ENCODE measurements at regions not wholly inside any gene's neighbourhood (a gene's known extent, or its start where the extent isn't known, plus 50 kb on each side); places are given as distances from the start of the nearest gene placed in this dataset.
A peak's percentile ranks its signal among the peaks of the same experiment; 100 is the strongest.

- DNase-seq (ENCODE audit: extremely low read depth, low read depth, low spot score) = no peak
Measured at GRCh38 chr14:85466678-85467077, 63.3 kb upstream of the FLRT2 start.

- DNase-seq (ENCODE audit: extremely low read depth, low read depth, low spot score) = no peak
Measured at GRCh38 chr14:85468816-85469215, 61.1 kb upstream of the FLRT2 start.

- no peak for DNase-seq (ENCODE audit: extremely low read depth, low read depth, low spot score)
Measured at GRCh38 chr14:85471156-85471555, 58.8 kb upstream of the FLRT2 start.

GRCh38 chr14:85471744-85472143, 58.2 kb upstream of the FLRT2 start:
- DNase-seq (ENCODE audit: extremely low read depth, low read depth, low spot score) = peak; percentile 99

- no peak for DNase-seq (ENCODE audit: extremely low read depth, low read depth, low spot score)
Measured at GRCh38 chr14:85474431-85474830, 55.5 kb upstream of the FLRT2 start.

GRCh38 chr14:85475113-85475512, 54.8 kb upstream of the FLRT2 start:
- peak; percentile 82 for DNase-seq (ENCODE audit: extremely low read depth, low read depth, low spot score)

- no peak for DNase-seq (ENCODE audit: extremely low read depth, low read depth, low spot score)
Measured at GRCh38 chr14:85479306-85479705, 50.6 kb upstream of the FLRT2 start.

- no peak for DNase-seq (ENCODE audit: extremely low read depth, low read depth, low spot score)
Measured at GRCh38 chr14:85479771-85480170, 50.2 kb upstream of the FLRT2 start.

All from glomerular endothelial cell (primary cell).